BE2C (cell line): ENCODE measurements at regions not wholly inside any gene's neighbourhood (a gene's known extent, or its start where the extent isn't known, plus 50 kb on each side); places are given as distances from the start of the nearest gene placed in this dataset.

Experiments
- DNase-seq: peaks from one replicate; pipeline ENCODE4 v3.0.0-alpha.2; 2020
- H3K27me3 ChIP-seq: fragments of 250-450 bp; sonication (Bioruptor Pico); 2 replicates; pipeline ENCODE4 v1.5.1; 2020; ENCODE audit warnings: mild to moderate bottlenecking
- H3K36me3 ChIP-seq: fragments of 250-450 bp; sonication (Bioruptor Pico); 2 replicates; pipeline ENCODE4 v1.5.1; 2020; ENCODE audit warnings: mild to moderate bottlenecking
- H3K4me1 ChIP-seq: fragments of 250-450 bp; sonication (Bioruptor Pico); 2 replicates; pipeline ENCODE4 v1.5.1; 2020
- H3K4me3 ChIP-seq: 2 replicates; pipeline ENCODE4 v1.5.1; 2011; ENCODE audit warnings: low read depth, low read length
- H3K9me3 ChIP-seq: fragments of 250-450 bp; sonication (Bioruptor Pico); 2 replicates; pipeline ENCODE4 v1.5.1; 2020
- CTCF ChIP-seq: IDR thresholded peaks from 2 replicates; pipeline ENCODE4 v1.5.1; 2012; ENCODE audit warnings: mild to moderate bottlenecking, low read depth, low read length

- H3K27me3 ChIP-seq: peaks cover 67% of the 10 kb centered on the region
- no peaks in the 10 kb centered on the region; the same call in 1 of the 2 replicates for H3K4me1 ChIP-seq
- DNase-seq: no peak
- no peaks in the 10 kb centered on the region for H3K36me3 ChIP-seq
- H3K4me3 ChIP-seq: no peak overlapping the region
- no peak for TF ChIP-seq CTCF
- H3K9me3 ChIP-seq: no peaks in the 10 kb centered on the region
These were observed 133.0 kb downstream of the OGFRL1 start for GRCh38 chr6:71421611-71422010.

GRCh38 chr6:71430018-71430417 is 141.4 kb downstream of the OGFRL1 start:
- Histone ChIP-seq H3K36me3 (no peaks in the 10 kb centered on the region), H3K9me3 (no peaks in the 10 kb centered on the region)

GRCh38 chr6:71433441-71433840 is 144.8 kb downstream of the OGFRL1 start:
- no peak for TF ChIP-seq CTCF
- DNase-seq: no peak
- H3K4me1 ChIP-seq: no peaks in the 10 kb centered on the region
- no peak overlapping the region for H3K4me3 ChIP-seq
- no peaks in the 10 kb centered on the region for H3K36me3 ChIP-seq
- peaks cover 60% of the 10 kb centered on the region for H3K27me3 ChIP-seq
- H3K9me3 ChIP-seq: no peaks in the 10 kb centered on the region

More at GRCh38 chr6:71430018-71430417, 141.4 kb downstream of the OGFRL1 start:
- no peak for DNase-seq
- TF ChIP-seq CTCF: no peak
- H3K27me3 ChIP-seq: peaks cover 63% of the 10 kb centered on the region
- no peak overlapping the region for H3K4me3 ChIP-seq
- no peaks in the 10 kb centered on the region for H3K4me1 ChIP-seq

GRCh38 chr6:71444222-71444621 is 155.6 kb downstream of the OGFRL1 start:
- no peak for DNase-seq
- H3K4me3 ChIP-seq: no peak overlapping the region
- H3K4me1 ChIP-seq: no peaks in the 10 kb centered on the region
- H3K27me3 ChIP-seq: no peaks in the 10 kb centered on the region; the same call in 1 of the 2 replicates
- no peak for TF ChIP-seq CTCF
- H3K9me3 ChIP-seq: no peaks in the 10 kb centered on the region
- no peaks in the 10 kb centered on the region for H3K36me3 ChIP-seq

GRCh38 chr6:71446057-71446456 is 157.4 kb downstream of the OGFRL1 start:
- TF ChIP-seq CTCF: no peak
- H3K9me3 ChIP-seq: no peaks in the 10 kb centered on the region
- no peak for DNase-seq
- no peaks in the 10 kb centered on the region for H3K36me3 ChIP-seq
- no peaks in the 10 kb centered on the region for H3K4me1 ChIP-seq
- H3K27me3 ChIP-seq: no peaks in the 10 kb centered on the region; the same call in 1 of the 2 replicates
- no peak overlapping the region for H3K4me3 ChIP-seq

- no peak for TF ChIP-seq CTCF
- no peak for DNase-seq
These were observed 157.9 kb downstream of the OGFRL1 start for GRCh38 chr6:71446470-71446869.

More at GRCh38 chr6:71446470-71446869, 157.9 kb downstream of the OGFRL1 start:
- Histone ChIP-seq H3K4me3 (no peak overlapping the region), H3K9me3 (no peaks in the 10 kb centered on the region), H3K27me3 (no peaks in the 10 kb centered on the region; the same call in 1 of the 2 replicates), H3K36me3 (no peaks in the 10 kb centered on the region), H3K4me1 (no peaks in the 10 kb centered on the region)
